ENCODE measurements at regions not wholly inside any gene's neighbourhood (a gene's known extent, or its start where the extent isn't known, plus 50 kb on each side); places are given as distances from the start of the nearest gene placed in this dataset.

DNA sequence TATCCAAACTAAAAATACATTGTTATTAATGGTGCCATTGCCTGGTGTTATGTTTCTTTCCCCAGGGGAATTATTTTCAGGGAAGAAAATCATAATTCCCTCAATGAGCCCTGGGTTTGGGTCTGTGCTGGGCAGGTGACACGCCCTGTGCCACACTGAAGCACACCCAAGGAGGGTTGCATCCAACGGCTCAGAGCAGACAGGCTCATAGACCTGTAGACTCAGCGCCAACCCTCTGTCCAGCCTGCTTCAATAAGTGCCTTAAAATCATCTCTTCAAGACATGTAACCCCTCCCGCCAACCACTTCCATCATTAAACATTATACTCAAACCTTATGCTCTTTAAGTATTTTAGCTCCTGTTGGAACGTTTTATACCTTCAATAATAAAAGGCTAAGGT is 225.3 kb upstream of the CDH4 start:
- Histone ChIP-seq H2AFZ (ENCODE audit: low read length) (no peak overlapping the region), H3K79me1 (ENCODE audit: low read depth, low read length) (no peaks in the 10 kb centered on the region), H3K4me2 (ENCODE audit: insufficient read depth in 1 of 2, low read depth in 2 of 2, low read length in 2 of 2) (no peak overlapping the region), H3K23me2 (ENCODE audit: low read depth, low read length) (no peaks in the 10 kb centered on the region), H3K14ac (ENCODE audit: insufficient read length) (no peak overlapping the region), H2BK20ac (ENCODE audit: low read length) (no peak overlapping the region), H3K4me1 (replicated peaks in 1 of 4; ENCODE audit: control insufficient read depth in 3 of 4, insufficient read depth in 4 of 4, low read length in 3 of 4) (no peaks in the 10 kb centered on the region), H3K27ac (ENCODE audit: low read depth, low read length) (no peak overlapping the region), H2BK5ac (ENCODE audit: low read depth, low read length) (no peak overlapping the region), H3K4me3 (ENCODE audit: extremely low read depth in 1 of 4, insufficient read depth in 2 of 4, low read depth in 3 of 4, low read length in 4 of 4) (no peak overlapping the region), H4K20me1 (replicated peaks in 1 of 2; ENCODE audit: control insufficient read depth in 1 of 2, insufficient read depth in 2 of 2, low read length in 2 of 2) (no peaks in the 10 kb centered on the region), H3K4ac (replicated peaks; ENCODE audit: insufficient read length, low read depth, low read length) (no peak overlapping the region), H3K18ac (ENCODE audit: extremely low read depth, low read length) (no peak overlapping the region), H3K56ac (replicated peaks; ENCODE audit: insufficient read length, low read depth, low read length) (no peak overlapping the region), H3K79me2 (ENCODE audit: control insufficient read depth in 1 of 2, insufficient read depth in 2 of 2, low read length in 2 of 2) (no peaks in the 10 kb centered on the region), H4K8ac (ENCODE audit: extremely low read depth, insufficient read depth, low read length) (no peak overlapping the region), H4K5ac (ENCODE audit: insufficient read length, low read depth, low read length) (no peak overlapping the region), H2BK12ac (ENCODE audit: low read depth, low read length) (no peak overlapping the region), H2AK5ac (ENCODE audit: low read depth, low read length) (no peak overlapping the region), H2BK120ac (replicated peaks; ENCODE audit: low read depth, low read length) (no peak overlapping the region), H3K36me3 (ENCODE audit: control insufficient read depth in 2 of 4, insufficient read depth in 4 of 4, low read length in 3 of 4) (no peaks in the 10 kb centered on the region), H3K23ac (ENCODE audit: insufficient read length) (no peak overlapping the region), H3K9ac (replicated peaks in 1 of 4; ENCODE audit: extremely low read depth in 1 of 4, low read depth in 3 of 4, low read length in 3 of 4) (no peak overlapping the region), H2BK15ac (ENCODE audit: low read length) (no peak overlapping the region), H3K9me3 (ENCODE audit: insufficient read depth in 2 of 2, low read depth in 1 of 2, low read length in 1 of 2) (peaks cover 13 to 18% of the 10 kb centered on the region in 2 experiments), H3K27me3 (replicated peaks in 1 of 4; ENCODE audit: control insufficient read depth in 3 of 4, extremely low read depth in 1 of 4, insufficient read depth in 3 of 4, low read length in 3 of 4) (peaks cover 0 to 6% (median 3%) of the 10 kb centered on the region in 4 experiments; a peak in 5 of 7 replicates), H4K91ac (replicated peaks; ENCODE audit: insufficient read length, low read length) (no peak overlapping the region)
- POLR2A ChIA-PET (ENCODE audit: partially characterized antibody): no interaction called here
- FAIRE-seq (no peak), DNase-seq (ENCODE audit: low read depth in 1 of 2, low spot score in 2 of 2) (no peak)
- TF ChIP-seq ZNF274 (IDR thresholded peaks at IDR 0.05; ENCODE audit: borderline replicate concordance, extremely low read depth, low read length) (no peak), RXRA (IDR thresholded peaks at IDR 0.05; ENCODE audit: insufficient read depth, low read depth, low read length) (no peak), TCF12 (IDR thresholded peaks at IDR 0.05; ENCODE audit: low read depth, low read length) (no peak), GTF2F1 (IDR thresholded peaks at IDR 0.05; ENCODE audit: borderline replicate concordance, low read depth, low read length) (no peak), HDAC6 (IDR thresholded peaks at IDR 0.05; ENCODE audit: low read depth, low read length) (no peak), RNF2 (IDR thresholded peaks at IDR 0.05; ENCODE audit: borderline replicate concordance, low read depth, low read length, missing control alignments, poor library complexity, severe bottlenecking) (no peak), TEAD4 (IDR thresholded peaks at IDR 0.05; ENCODE audit: low read depth, low read length) (no peak), TAF7 (optimal IDR thresholded peaks at IDR 0.05; ENCODE audit: borderline replicate concordance, low read depth, low read length) (no peak), BCL11A (IDR thresholded peaks at IDR 0.05; ENCODE audit: low read depth in 2 of 2, low read length in 2 of 2) (no peak), EGR1 (IDR thresholded peaks at IDR 0.05; ENCODE audit: borderline replicate concordance, low read depth, low read length) (no peak)
- TF ChIP-seq, protein P1, sequence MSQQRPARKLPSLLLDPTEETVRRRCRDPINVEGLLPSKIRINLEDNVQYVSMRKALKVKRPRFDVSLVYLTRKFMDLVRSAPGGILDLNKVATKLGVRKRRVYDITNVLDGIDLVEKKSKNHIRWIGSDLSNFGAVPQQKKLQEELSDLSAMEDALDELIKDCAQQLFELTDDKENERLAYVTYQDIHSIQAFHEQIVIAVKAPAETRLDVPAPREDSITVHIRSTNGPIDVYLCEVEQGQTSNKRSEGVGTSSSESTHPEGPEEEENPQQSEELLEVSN (IDR thresholded peaks at IDR 0.05): no peak
- TF ChIP-seq, protein P2, sequence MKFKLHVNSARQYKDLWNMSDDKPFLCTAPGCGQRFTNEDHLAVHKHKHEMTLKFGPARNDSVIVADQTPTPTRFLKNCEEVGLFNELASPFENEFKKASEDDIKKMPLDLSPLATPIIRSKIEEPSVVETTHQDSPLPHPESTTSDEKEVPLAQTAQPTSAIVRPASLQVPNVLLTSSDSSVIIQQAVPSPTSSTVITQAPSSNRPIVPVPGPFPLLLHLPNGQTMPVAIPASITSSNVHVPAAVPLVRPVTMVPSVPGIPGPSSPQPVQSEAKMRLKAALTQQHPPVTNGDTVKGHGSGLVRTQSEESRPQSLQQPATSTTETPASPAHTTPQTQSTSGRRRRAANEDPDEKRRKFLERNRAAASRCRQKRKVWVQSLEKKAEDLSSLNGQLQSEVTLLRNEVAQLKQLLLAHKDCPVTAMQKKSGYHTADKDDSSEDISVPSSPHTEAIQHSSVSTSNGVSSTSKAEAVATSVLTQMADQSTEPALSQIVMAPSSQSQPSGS (IDR thresholded peaks at IDR 0.05; ENCODE audit: low read length): no peak
- 92% methylated on average over 5 of the region's 5 CpGs; no CpG with 5 or more reads in 1 of the 2 experiments for WGBS, 2 experiments (ENCODE audit: extremely low coverage in 1 of 2, insufficient coverage in 1 of 2, insufficient read length in 1 of 2, insufficient replicate concordance in 2 of 2, low coverage in 1 of 2, low lambda C conversion rate in 2 of 2, missing lambda C conversion rate in 1 of 2)
- CTCF ChIA-PET (ENCODE audit: partially characterized antibody): no interaction called here

Data from H1 (cell line).